ENCODE measurements at regions not wholly inside any gene's neighbourhood (a gene's known extent, or its start where the extent isn't known, plus 50 kb on each side); places are given as distances from the start of the nearest gene placed in this dataset.

GRCh38 chr12:93149229-93149628 lies 220.1 kb upstream of the EEA1 start:
- TF ChIP-seq CTCF (IDR thresholded peaks at IDR 0.05) (no peak), POLR2A (IDR thresholded peaks at IDR 0.05) (no peak)

Data from breast epithelium (tissue), 3 donors.